K562 (cell line): ENCODE measurements at regions not wholly inside any gene's neighbourhood (a gene's known extent, or its start where the extent isn't known, plus 50 kb on each side); places are given as distances from the start of the nearest gene placed in this dataset.

ENCODE experiments used
- CBX5 ChIP-seq: IDR thresholded peaks from 2 replicates; pipeline ENCODE4 v1.6.1; 2014; ENCODE audit warnings: low read depth, borderline replicate concordance
- HOMEZ ChIP-seq: fragments of 250-450 bp; sonication (Bioruptor Pico); IDR thresholded peaks from 2 replicates; pipeline ENCODE4 v1.4.0; 2020; ENCODE audit warnings: mild to moderate bottlenecking, moderate library complexity
- JUNB ChIP-seq: fragments of 450-650 bp; formaldehyde crosslinking; conservative IDR thresholded peaks from 2 replicates; pipeline ENCODE4 v1.4.0; 2020; ENCODE audit warnings: mild to moderate bottlenecking
- POLR2AphosphoS5 ChIP-seq: IDR thresholded peaks from 2 replicates; pipeline ENCODE4 v1.6.1; 2011; ENCODE audit warnings: mild to moderate bottlenecking, low read depth, low read length, moderate library complexity; ENCODE audit not compliant: control insufficient read depth, insufficient read depth
- TCF3 ChIP-seq: sonication (generic); formaldehyde crosslinking; IDR thresholded peaks from 2 replicates; pipeline ENCODE4 v1.4.0; 2020; ENCODE audit warnings: mild to moderate bottlenecking, missing genetic modification reagents
- TGIF2 ChIP-seq: sonication (generic); formaldehyde crosslinking; IDR thresholded peaks from 2 replicates; pipeline ENCODE4 v1.8.1; 2022; ENCODE audit warnings: mild to moderate bottlenecking, missing genetic modification reagents, moderate library complexity
- ZNF12 ChIP-seq: sonication (generic); formaldehyde crosslinking; IDR thresholded peaks from 2 replicates; pipeline ENCODE4 v1.4.0; 2020; ENCODE audit warnings: mild to moderate bottlenecking, missing genetic modification reagents
- ZNF253 ChIP-seq: fragments of 250-450 bp; sonication (Bioruptor Pico); conservative IDR thresholded peaks from 2 replicates; pipeline ENCODE4 v1.6.1; 2021; ENCODE audit warnings: mild to moderate bottlenecking
- ZNF449 ChIP-seq: fragments of 250-450 bp; sonication (Bioruptor Pico); IDR thresholded peaks from 2 replicates; pipeline ENCODE4 v1.8.0; 2022; ENCODE audit warnings: moderate library complexity, mild to moderate bottlenecking, inconsistent platforms
- TF ChIP-seq, protein P1 (sequence below), 2 experiments: fragments of 450-650 bp; formaldehyde crosslinking in 1 of 2; IDR thresholded peaks; 2 replicates each; pipeline versions ENCODE4 v1.4.0 to v1.6.1; 2014 to 2020; ENCODE audit warnings: mild to moderate bottlenecking in 2 of 2, borderline replicate concordance in 1 of 2, low read depth in 1 of 2
- TF ChIP-seq, protein P2 (sequence below), 3 experiments: IDR thresholded peaks in 2 of 3; conservative IDR thresholded peaks in 1 of 3; 2 replicates each; pipeline ENCODE4 v1.5.1; 2011 to 2012; ENCODE audit warnings: low read length in 3 of 3, mild to moderate bottlenecking in 3 of 3, control low read depth in 2 of 3, improper control_type of control experiment in 1 of 3, inconsistent platforms in 1 of 3, low read depth in 1 of 3, mixed read lengths in 1 of 3, moderate library complexity in 1 of 3; ENCODE audit not compliant: insufficient read depth in 2 of 3

- TF ChIP-seq, protein P1, sequence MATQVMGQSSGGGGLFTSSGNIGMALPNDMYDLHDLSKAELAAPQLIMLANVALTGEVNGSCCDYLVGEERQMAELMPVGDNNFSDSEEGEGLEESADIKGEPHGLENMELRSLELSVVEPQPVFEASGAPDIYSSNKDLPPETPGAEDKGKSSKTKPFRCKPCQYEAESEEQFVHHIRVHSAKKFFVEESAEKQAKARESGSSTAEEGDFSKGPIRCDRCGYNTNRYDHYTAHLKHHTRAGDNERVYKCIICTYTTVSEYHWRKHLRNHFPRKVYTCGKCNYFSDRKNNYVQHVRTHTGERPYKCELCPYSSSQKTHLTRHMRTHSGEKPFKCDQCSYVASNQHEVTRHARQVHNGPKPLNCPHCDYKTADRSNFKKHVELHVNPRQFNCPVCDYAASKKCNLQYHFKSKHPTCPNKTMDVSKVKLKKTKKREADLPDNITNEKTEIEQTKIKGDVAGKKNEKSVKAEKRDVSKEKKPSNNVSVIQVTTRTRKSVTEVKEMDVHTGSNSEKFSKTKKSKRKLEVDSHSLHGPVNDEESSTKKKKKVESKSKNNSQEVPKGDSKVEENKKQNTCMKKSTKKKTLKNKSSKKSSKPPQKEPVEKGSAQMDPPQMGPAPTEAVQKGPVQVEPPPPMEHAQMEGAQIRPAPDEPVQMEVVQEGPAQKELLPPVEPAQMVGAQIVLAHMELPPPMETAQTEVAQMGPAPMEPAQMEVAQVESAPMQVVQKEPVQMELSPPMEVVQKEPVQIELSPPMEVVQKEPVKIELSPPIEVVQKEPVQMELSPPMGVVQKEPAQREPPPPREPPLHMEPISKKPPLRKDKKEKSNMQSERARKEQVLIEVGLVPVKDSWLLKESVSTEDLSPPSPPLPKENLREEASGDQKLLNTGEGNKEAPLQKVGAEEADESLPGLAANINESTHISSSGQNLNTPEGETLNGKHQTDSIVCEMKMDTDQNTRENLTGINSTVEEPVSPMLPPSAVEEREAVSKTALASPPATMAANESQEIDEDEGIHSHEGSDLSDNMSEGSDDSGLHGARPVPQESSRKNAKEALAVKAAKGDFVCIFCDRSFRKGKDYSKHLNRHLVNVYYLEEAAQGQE (IDR thresholded peaks at IDR 0.05; ENCODE audit: borderline replicate concordance): no peak
- TF ChIP-seq, protein P1 (CRISPR knock-in tag; IDR thresholded peaks at IDR 0.05; ENCODE audit: low read depth): no peak
- no peak for TF ChIP-seq TGIF2 (CRISPR knock-in tag)
- TF ChIP-seq CBX5: no peak
- TF ChIP-seq, protein P2, sequence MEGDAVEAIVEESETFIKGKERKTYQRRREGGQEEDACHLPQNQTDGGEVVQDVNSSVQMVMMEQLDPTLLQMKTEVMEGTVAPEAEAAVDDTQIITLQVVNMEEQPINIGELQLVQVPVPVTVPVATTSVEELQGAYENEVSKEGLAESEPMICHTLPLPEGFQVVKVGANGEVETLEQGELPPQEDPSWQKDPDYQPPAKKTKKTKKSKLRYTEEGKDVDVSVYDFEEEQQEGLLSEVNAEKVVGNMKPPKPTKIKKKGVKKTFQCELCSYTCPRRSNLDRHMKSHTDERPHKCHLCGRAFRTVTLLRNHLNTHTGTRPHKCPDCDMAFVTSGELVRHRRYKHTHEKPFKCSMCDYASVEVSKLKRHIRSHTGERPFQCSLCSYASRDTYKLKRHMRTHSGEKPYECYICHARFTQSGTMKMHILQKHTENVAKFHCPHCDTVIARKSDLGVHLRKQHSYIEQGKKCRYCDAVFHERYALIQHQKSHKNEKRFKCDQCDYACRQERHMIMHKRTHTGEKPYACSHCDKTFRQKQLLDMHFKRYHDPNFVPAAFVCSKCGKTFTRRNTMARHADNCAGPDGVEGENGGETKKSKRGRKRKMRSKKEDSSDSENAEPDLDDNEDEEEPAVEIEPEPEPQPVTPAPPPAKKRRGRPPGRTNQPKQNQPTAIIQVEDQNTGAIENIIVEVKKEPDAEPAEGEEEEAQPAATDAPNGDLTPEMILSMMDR (IDR thresholded peaks at IDR 0.05 in 2 of 3, conservative IDR thresholded peaks at IDR 0.05 in 1 of 3; ENCODE audit: insufficient read depth in 2 of 3, low read depth in 1 of 3, low read length in 3 of 3): no peak
- TF ChIP-seq POLR2AphosphoS5: no peak
- TF ChIP-seq JUNB (CRISPR knock-in tag): no peak
- no peak for TF ChIP-seq TCF3 (CRISPR knock-in tag)
- TF ChIP-seq ZNF12 (CRISPR knock-in tag): no peak
- TF ChIP-seq HOMEZ: no peak
- no peak for TF ChIP-seq ZNF449 (CRISPR knock-in tag)
- no peak for TF ChIP-seq ZNF253 (CRISPR knock-in tag)
These were observed 1157.3 kb downstream of the PLA2G4A start for GRCh38 chr1:187985897-187986654.
